NOMO-1 treated with DMSO at 0.1 percent for 48 hours (cell line): ENCODE measurements at regions not wholly inside any gene's neighbourhood (a gene's known extent, or its start where the extent isn't known, plus 50 kb on each side); places are given as distances from the start of the nearest gene placed in this dataset.

Source experiments
- DNase-seq: peaks from one replicate; lab custom pipeline; 2025; ENCODE audit not compliant: unreplicated experiment; lab: John Stamatoyannopoulos, UW

DNA sequence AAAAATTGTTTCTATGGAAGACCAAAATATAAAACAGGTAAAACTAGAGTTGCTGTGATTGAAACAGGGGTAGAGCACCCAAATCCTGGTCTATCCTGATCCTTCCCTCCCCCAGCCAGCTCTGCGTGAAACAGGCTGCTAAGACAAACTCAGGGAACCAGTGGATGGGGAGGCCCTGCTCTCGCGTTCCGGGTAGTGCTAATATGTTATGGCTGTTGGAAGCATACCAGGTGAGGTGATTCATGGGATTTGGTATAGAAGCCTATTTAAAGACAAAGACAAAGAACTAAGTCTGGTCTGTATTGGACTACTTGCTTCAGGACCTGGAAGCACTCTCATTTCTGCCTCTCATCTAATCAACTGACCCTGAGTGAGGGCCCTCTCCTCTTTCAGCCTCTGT is 63.0 kb upstream of the CCBE1 start:
- no peak for DNase-seq

DNA sequence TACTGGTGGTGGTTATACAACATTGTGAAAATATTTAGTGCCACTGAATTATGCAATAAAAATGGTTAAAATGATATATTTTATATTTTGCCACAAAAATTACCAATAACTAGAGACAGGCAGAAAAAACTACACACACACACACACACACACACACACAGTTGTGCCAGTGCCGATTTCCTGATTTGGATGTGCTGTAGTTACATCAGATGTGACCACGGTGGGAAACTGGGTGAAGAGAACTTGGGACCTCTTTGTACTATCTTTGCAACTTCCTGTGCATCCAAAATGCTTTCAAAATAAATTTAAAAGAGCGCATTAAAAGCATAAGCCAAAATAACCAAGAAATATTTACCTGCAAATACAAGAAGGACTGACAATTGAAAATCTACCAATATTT is 61.6 kb upstream of the CCBE1 start:
- DNase-seq = no peak

DNA sequence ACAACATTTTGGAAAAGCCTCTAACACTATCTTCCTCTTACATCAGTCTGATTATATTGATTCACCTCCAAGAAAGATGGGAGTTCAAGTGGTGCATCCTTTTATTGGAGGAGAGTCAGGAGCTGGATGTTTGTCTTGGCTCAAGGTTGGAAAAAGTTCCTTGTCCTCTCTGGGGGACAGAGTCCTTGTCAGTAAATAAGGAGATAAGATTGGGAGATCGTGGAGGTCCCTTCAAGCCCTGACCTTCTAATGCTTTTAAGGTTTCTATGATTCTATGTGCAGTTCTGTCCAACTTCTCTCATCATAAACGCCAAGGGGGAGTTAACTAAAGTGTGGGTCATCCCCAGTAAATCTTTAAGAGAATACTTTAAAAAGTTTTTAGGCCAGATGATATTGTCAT is 60.9 kb upstream of the CCBE1 start:
- no peak for DNase-seq

DNA sequence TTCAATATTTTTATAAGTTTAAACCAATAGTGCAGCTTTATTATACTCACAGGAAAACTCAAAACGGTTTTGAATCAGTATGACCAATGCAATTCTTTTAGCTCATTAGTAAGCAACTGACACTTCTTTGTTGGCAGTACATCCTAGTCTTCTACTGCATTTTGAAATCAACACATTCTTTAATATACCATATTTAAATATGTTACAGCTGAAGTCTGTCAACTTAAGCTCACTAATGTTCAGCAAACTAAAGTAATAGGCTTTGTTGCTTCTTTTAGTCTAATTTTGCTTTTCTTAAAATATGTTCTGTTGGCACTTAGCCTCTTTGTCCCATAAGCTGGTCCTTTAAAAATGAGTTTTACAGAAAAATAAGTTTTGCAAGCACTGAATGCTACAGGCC is 55.4 kb upstream of the CCBE1 start:
- no peak for DNase-seq

DNA sequence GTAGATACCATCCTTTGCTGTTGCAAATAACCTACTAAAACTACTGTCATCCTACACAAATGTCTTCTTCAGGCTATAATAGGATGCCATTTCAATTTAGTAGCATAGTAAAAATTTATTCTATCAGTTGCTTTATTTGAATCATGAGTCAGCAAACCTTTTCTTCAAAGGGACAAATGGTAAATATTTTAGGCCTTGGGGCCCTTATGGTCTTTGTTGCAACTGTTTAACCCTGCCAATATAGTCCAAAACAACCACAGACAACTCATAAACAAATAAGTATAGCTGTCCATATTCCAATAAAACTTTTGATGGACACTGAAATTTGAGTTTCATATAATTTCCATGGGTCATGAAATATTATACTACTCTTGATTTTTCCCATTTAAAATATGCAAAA is 54.0 kb upstream of the CCBE1 start:
- no peak for DNase-seq

DNA sequence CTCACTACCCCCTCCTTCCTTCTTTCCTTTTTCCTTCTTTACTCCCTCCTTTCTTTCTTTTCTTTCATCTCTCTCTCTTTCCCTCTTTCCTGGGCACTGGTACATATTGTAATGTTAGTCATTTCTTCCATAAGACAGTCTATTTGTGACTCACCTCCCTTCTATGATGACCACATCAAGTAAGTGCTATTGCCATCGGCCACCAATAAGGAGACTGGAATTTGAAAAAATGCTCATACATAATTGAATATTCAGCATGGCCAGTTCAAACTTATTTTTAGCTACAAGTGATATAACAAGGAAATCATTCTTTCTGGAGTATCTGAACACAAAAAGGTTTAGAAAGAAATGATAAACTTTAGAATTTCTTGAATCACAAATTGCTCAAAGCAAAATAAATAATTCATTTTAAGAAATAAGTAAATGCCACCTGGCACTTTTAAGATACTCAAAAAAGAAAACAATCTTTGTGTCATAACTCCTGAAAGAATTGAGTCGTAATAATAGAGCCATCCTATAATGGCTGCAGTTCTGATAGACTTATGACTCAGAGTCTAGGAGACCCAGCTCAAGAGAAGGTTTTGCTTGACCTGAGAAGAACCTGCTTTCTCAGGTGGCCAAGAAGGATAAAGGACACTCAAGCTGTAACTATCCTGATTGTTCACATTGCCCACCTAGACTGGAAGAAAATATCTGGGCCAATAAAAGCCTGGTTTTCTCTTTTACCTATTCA is 51.6 kb upstream of the CCBE1 start:
- DNase-seq = no peak
